ENCODE measurements at regions not wholly inside any gene's neighbourhood (a gene's known extent, or its start where the extent isn't known, plus 50 kb on each side); places are given as distances from the start of the nearest gene placed in this dataset.

GRCh38 chr17:56724664-56725063 is 109.1 kb downstream of the C17orf67 start:
- TF ChIP-seq EZH2 (IDR thresholded peaks at IDR 0.05; ENCODE audit: borderline replicate concordance, insufficient read depth, low read depth, low read length, poor library complexity, severe bottlenecking): no peak
- TF ChIP-seq, protein P1, sequence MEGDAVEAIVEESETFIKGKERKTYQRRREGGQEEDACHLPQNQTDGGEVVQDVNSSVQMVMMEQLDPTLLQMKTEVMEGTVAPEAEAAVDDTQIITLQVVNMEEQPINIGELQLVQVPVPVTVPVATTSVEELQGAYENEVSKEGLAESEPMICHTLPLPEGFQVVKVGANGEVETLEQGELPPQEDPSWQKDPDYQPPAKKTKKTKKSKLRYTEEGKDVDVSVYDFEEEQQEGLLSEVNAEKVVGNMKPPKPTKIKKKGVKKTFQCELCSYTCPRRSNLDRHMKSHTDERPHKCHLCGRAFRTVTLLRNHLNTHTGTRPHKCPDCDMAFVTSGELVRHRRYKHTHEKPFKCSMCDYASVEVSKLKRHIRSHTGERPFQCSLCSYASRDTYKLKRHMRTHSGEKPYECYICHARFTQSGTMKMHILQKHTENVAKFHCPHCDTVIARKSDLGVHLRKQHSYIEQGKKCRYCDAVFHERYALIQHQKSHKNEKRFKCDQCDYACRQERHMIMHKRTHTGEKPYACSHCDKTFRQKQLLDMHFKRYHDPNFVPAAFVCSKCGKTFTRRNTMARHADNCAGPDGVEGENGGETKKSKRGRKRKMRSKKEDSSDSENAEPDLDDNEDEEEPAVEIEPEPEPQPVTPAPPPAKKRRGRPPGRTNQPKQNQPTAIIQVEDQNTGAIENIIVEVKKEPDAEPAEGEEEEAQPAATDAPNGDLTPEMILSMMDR (IDR thresholded peaks at IDR 0.05): no peak

Measured in B cell (primary cell).